Uterus (tissue), 2 donors: ENCODE measurements at regions not wholly inside any gene's neighbourhood (a gene's known extent, or its start where the extent isn't known, plus 50 kb on each side); places are given as distances from the start of the nearest gene placed in this dataset.

Experiments
- POLR2A ChIP-seq, 2 donors: fragments of 450-650 bp; IDR thresholded peaks; one replicate each; pipeline ENCODE4 v1.6.1; 2016; ENCODE audit warnings: antibody characterized with exemption in 2 of 2, mild to moderate bottlenecking in 1 of 2, moderate library complexity in 1 of 2
- TF ChIP-seq, protein P1 (sequence below), 4 experiments: fragments of 200-600 bp in 2 of 4; fragments of 450-650 bp in 2 of 4; sonication (generic) in 2 of 4; IDR thresholded peaks; one replicate each; pipeline ENCODE4 v1.5.1; 2016 to 2019; ENCODE audit warnings: antibody characterized with exemption in 4 of 4, mild to moderate bottlenecking in 2 of 4, moderate library complexity in 1 of 4

DNA sequence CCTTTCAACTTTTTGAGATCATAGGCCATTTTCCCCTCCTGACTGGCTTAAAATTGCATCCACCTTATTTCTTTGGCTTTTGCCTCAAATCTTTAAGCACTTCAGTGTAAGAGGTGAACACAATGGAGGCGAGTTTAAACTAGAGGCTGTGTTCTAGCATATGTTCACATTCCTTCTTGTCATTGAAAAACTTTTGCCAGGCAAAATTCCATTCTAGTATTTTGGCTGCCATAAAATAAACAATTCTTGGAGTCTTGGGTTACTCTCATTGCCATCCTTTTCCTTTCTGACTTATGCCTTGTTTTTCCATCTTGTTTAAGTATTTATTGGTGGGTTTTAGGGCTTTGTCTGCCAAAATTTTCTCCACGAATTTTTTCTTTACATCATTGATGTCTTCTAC lies 137.3 kb upstream of the ANXA10 start:
- TF ChIP-seq, protein P1, sequence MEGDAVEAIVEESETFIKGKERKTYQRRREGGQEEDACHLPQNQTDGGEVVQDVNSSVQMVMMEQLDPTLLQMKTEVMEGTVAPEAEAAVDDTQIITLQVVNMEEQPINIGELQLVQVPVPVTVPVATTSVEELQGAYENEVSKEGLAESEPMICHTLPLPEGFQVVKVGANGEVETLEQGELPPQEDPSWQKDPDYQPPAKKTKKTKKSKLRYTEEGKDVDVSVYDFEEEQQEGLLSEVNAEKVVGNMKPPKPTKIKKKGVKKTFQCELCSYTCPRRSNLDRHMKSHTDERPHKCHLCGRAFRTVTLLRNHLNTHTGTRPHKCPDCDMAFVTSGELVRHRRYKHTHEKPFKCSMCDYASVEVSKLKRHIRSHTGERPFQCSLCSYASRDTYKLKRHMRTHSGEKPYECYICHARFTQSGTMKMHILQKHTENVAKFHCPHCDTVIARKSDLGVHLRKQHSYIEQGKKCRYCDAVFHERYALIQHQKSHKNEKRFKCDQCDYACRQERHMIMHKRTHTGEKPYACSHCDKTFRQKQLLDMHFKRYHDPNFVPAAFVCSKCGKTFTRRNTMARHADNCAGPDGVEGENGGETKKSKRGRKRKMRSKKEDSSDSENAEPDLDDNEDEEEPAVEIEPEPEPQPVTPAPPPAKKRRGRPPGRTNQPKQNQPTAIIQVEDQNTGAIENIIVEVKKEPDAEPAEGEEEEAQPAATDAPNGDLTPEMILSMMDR (IDR thresholded peaks at IDR 0.05), result no peak
- TF ChIP-seq POLR2A (IDR thresholded peaks at IDR 0.05), result no peak
